ENCODE measurements at regions not wholly inside any gene's neighbourhood (a gene's known extent, or its start where the extent isn't known, plus 50 kb on each side); places are given as distances from the start of the nearest gene placed in this dataset.

- Histone ChIP-seq H3K9ac (ENCODE audit: low read depth, low read length) (peak overlapping the region; percentile 40), H3K9me3 (replicated peaks; ENCODE audit: low read length) (no peaks in the 10 kb centered on the region), H3K27me3 (ENCODE audit: control insufficient read depth, insufficient read depth, low read length) (no peaks in the 10 kb centered on the region), H3K4me2 (ENCODE audit: low read length) (peak overlapping the region; percentile 27), H3K4me3 (ENCODE audit: low read length) (no peak overlapping the region), H3K4me1 (ENCODE audit: control insufficient read depth, insufficient read depth, low read length) (peaks cover 55% of the 10 kb centered on the region), H3K36me3 (ENCODE audit: insufficient read depth, low read length) (no peaks in the 10 kb centered on the region)
Measured at GRCh38 chr5:96331210-96331609, 101.8 kb downstream of the PCSK1 start.

- Histone ChIP-seq H3K4me2 (ENCODE audit: low read length) (peak overlapping the region; percentile 27), H3K27me3 (ENCODE audit: control insufficient read depth, insufficient read depth, low read length) (no peaks in the 10 kb centered on the region), H3K9ac (ENCODE audit: low read depth, low read length) (peak overlapping the region; percentile 21), H3K9me3 (replicated peaks; ENCODE audit: low read length) (no peaks in the 10 kb centered on the region), H3K4me1 (ENCODE audit: control insufficient read depth, insufficient read depth, low read length) (peaks cover 49% of the 10 kb centered on the region), H3K4me3 (ENCODE audit: low read length) (no peak overlapping the region), H3K36me3 (ENCODE audit: insufficient read depth, low read length) (no peaks in the 10 kb centered on the region)
Measured at GRCh38 chr5:96330530-96331140, 102.4 kb downstream of the PCSK1 start.

GRCh38 chr5:96329886-96330529 lies 103.0 kb downstream of the PCSK1 start:
- Histone ChIP-seq H3K4me1 (ENCODE audit: control insufficient read depth, insufficient read depth, low read length) (peaks cover 48% of the 10 kb centered on the region), H3K27me3 (ENCODE audit: control insufficient read depth, insufficient read depth, low read length) (no peaks in the 10 kb centered on the region), H3K4me3 (ENCODE audit: low read length) (no peak overlapping the region), H3K9ac (ENCODE audit: low read depth, low read length) (no peak overlapping the region), H3K4me2 (ENCODE audit: low read length) (no peak overlapping the region), H3K9me3 (replicated peaks; ENCODE audit: low read length) (no peaks in the 10 kb centered on the region), H3K36me3 (ENCODE audit: insufficient read depth, low read length) (no peaks in the 10 kb centered on the region)

GRCh38 chr5:96329289-96329688 lies 103.8 kb downstream of the PCSK1 start:
- Histone ChIP-seq H3K9me3 (replicated peaks; ENCODE audit: low read length) (no peaks in the 10 kb centered on the region), H3K4me3 (ENCODE audit: low read length) (no peak overlapping the region), H3K36me3 (ENCODE audit: insufficient read depth, low read length) (no peaks in the 10 kb centered on the region), H3K9ac (ENCODE audit: low read depth, low read length) (peak overlapping the region; percentile 2), H3K4me1 (ENCODE audit: control insufficient read depth, insufficient read depth, low read length) (peaks cover 54% of the 10 kb centered on the region), H3K4me2 (ENCODE audit: low read length) (no peak overlapping the region), H3K27me3 (ENCODE audit: control insufficient read depth, insufficient read depth, low read length) (no peaks in the 10 kb centered on the region)

GRCh38 chr5:96327722-96328121 lies 105.3 kb downstream of the PCSK1 start:
- Histone ChIP-seq H3K9me3 (replicated peaks; ENCODE audit: low read length) (no peaks in the 10 kb centered on the region), H3K36me3 (ENCODE audit: insufficient read depth, low read length) (no peaks in the 10 kb centered on the region), H3K4me1 (ENCODE audit: control insufficient read depth, insufficient read depth, low read length) (peaks cover 62% of the 10 kb centered on the region), H3K9ac (ENCODE audit: low read depth, low read length) (no peak overlapping the region), H3K27me3 (ENCODE audit: control insufficient read depth, insufficient read depth, low read length) (no peaks in the 10 kb centered on the region), H3K4me2 (ENCODE audit: low read length) (no peak overlapping the region), H3K4me3 (ENCODE audit: low read length) (no peak overlapping the region)

- H3K4me2 ChIP-seq (ENCODE audit: low read length): no peak overlapping the region
- H3K36me3 ChIP-seq (ENCODE audit: insufficient read depth, low read length): no peaks in the 10 kb centered on the region
- no peaks in the 10 kb centered on the region for H3K27me3 ChIP-seq (ENCODE audit: control insufficient read depth, insufficient read depth, low read length)
- H3K9ac ChIP-seq (ENCODE audit: low read depth, low read length): no peak overlapping the region
- no peaks in the 10 kb centered on the region for H3K9me3 ChIP-seq (replicated peaks; ENCODE audit: low read length)
- H3K4me1 ChIP-seq (ENCODE audit: control insufficient read depth, insufficient read depth, low read length): peaks cover 61% of the 10 kb centered on the region
- H3K4me3 ChIP-seq (ENCODE audit: low read length): no peak overlapping the region
Measured at GRCh38 chr5:96326902-96327301, 106.1 kb downstream of the PCSK1 start.

- H3K9ac ChIP-seq (ENCODE audit: low read depth, low read length): peak overlapping the region; percentile 4
- H3K4me1 ChIP-seq (ENCODE audit: control insufficient read depth, insufficient read depth, low read length): peaks cover 58% of the 10 kb centered on the region
- H3K36me3 ChIP-seq (ENCODE audit: insufficient read depth, low read length): no peaks in the 10 kb centered on the region
- H3K9me3 ChIP-seq (replicated peaks; ENCODE audit: low read length): no peaks in the 10 kb centered on the region
- H3K27me3 ChIP-seq (ENCODE audit: control insufficient read depth, insufficient read depth, low read length): no peaks in the 10 kb centered on the region
- H3K4me2 ChIP-seq (ENCODE audit: low read length): no peak overlapping the region
- H3K4me3 ChIP-seq (ENCODE audit: low read length): no peak overlapping the region
Measured at GRCh38 chr5:96324708-96325107, 108.3 kb downstream of the PCSK1 start.

GRCh38 chr5:96322865-96323264 lies 110.2 kb downstream of the PCSK1 start:
- Histone ChIP-seq H3K4me3 (ENCODE audit: low read length) (no peak overlapping the region), H3K27me3 (ENCODE audit: control insufficient read depth, insufficient read depth, low read length) (no peaks in the 10 kb centered on the region), H3K9ac (ENCODE audit: low read depth, low read length) (no peak overlapping the region), H3K4me2 (ENCODE audit: low read length) (no peak overlapping the region), H3K9me3 (replicated peaks; ENCODE audit: low read length) (no peaks in the 10 kb centered on the region), H3K36me3 (ENCODE audit: insufficient read depth, low read length) (no peaks in the 10 kb centered on the region), H3K4me1 (ENCODE audit: control insufficient read depth, insufficient read depth, low read length) (peaks cover 43% of the 10 kb centered on the region)

GRCh38 chr5:96322217-96322616 lies 110.8 kb downstream of the PCSK1 start:
- H3K9me3 ChIP-seq (replicated peaks; ENCODE audit: low read length): no peaks in the 10 kb centered on the region
- peak overlapping the region; percentile 6 for H3K9ac ChIP-seq (ENCODE audit: low read depth, low read length)
- H3K36me3 ChIP-seq (ENCODE audit: insufficient read depth, low read length): no peaks in the 10 kb centered on the region
- no peak overlapping the region for H3K4me2 ChIP-seq (ENCODE audit: low read length)
- H3K4me1 ChIP-seq (ENCODE audit: control insufficient read depth, insufficient read depth, low read length): peaks cover 44% of the 10 kb centered on the region
- no peak overlapping the region for H3K4me3 ChIP-seq (ENCODE audit: low read length)
- no peaks in the 10 kb centered on the region for H3K27me3 ChIP-seq (ENCODE audit: control insufficient read depth, insufficient read depth, low read length)

- Histone ChIP-seq H3K9ac (ENCODE audit: low read depth, low read length) (no peak overlapping the region), H3K27me3 (ENCODE audit: control insufficient read depth, insufficient read depth, low read length) (no peaks in the 10 kb centered on the region), H3K36me3 (ENCODE audit: insufficient read depth, low read length) (no peaks in the 10 kb centered on the region), H3K4me1 (ENCODE audit: control insufficient read depth, insufficient read depth, low read length) (peaks cover 44% of the 10 kb centered on the region), H3K4me3 (ENCODE audit: low read length) (no peak overlapping the region), H3K4me2 (ENCODE audit: low read length) (no peak overlapping the region), H3K9me3 (replicated peaks; ENCODE audit: low read length) (no peaks in the 10 kb centered on the region)
Measured at GRCh38 chr5:96321345-96321744, 111.7 kb downstream of the PCSK1 start.

- Histone ChIP-seq H3K4me3 (ENCODE audit: low read length) (peak overlapping the region; percentile 33), H3K27me3 (ENCODE audit: control insufficient read depth, insufficient read depth, low read length) (no peaks in the 10 kb centered on the region), H3K9me3 (replicated peaks; ENCODE audit: low read length) (no peaks in the 10 kb centered on the region), H3K36me3 (ENCODE audit: insufficient read depth, low read length) (no peaks in the 10 kb centered on the region), H3K4me2 (ENCODE audit: low read length) (peak overlapping the region; percentile 22), H3K4me1 (ENCODE audit: control insufficient read depth, insufficient read depth, low read length) (peaks cover 44% of the 10 kb centered on the region), H3K9ac (ENCODE audit: low read depth, low read length) (no peak overlapping the region)
Measured at GRCh38 chr5:96320797-96321196, 112.3 kb downstream of the PCSK1 start.
